GM18499 (cell line): ENCODE measurements at regions not wholly inside any gene's neighbourhood (a gene's known extent, or its start where the extent isn't known, plus 50 kb on each side); places are given as distances from the start of the nearest gene placed in this dataset.
"Not testable (repeated sequence)": the region's sequence is repeated elsewhere in the genome, so short reads cannot be mapped to it uniquely, and the experiment has no call there.

Experiments used
- ATAC-seq: cut with Tn5 transposase; IDR thresholded peaks from one replicate; pipeline ENCODE4 v1.9.1; 2021; ENCODE audit warnings: moderate number of reproducible peaks; ENCODE audit not compliant: insufficient read depth, unreplicated experiment

DNA sequence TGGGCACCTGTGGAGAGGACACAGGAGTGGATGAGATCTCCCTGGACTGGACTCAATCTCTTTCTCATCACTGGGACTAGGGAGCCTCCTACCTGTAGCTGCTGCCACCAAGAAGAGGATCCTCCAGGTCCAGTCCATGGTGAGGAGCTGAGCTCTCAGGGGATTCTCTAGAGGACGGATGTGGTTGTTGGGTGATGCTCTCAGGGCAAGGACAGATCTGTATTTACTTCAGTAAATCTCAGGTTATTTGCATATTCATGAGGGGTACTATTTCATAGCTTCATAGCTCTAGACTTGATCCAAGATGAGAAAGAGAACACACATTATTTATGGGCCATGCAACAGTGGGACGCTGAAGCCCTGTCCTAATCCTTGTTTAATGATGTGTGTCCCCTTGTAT, 159.4 kb downstream of the POTEB start:
- ATAC-seq = peak; percentile 61

DNA sequence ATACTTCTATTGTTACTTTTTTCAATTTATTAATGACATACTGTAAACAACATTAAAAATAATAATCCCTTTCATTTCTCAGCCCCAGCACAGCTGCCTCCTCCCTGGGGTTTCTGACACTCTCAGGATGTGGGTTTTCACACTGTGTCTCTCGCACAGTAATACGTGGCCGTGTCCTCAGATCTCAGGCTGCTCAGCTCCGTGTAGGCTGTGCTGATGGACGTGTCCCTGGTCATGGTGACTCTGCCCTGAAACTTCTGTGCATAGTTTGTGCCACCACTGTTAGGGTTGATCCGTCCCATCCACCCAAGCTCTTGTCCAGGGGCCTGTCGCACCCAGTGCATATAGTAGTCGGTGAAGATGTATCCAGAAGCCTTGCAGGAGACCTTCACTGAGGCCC, 159.9 kb downstream of the POTEB start:
- ATAC-seq = not testable (repeated sequence)

DNA sequence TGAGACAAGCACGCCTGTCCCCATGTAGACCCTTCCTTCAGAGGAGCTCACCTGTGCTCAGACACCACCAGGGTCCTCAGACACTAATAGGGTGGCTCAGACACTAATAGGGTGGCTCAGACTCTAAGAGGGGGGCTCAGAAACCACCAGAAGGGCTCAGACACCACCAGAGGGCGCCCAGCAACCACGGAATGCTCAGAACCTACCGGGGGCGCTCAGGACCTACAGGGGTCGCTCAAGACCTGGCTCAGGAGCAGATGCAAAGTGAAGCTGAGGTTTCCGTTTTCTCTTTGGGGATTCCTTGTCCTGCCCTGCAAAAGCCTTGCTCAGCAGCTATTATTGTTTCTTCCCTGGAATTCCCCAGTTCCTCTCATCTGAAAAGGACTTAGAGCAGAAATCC, 172.1 kb downstream of the POTEB start:
- ATAC-seq = peak; percentile 63

DNA sequence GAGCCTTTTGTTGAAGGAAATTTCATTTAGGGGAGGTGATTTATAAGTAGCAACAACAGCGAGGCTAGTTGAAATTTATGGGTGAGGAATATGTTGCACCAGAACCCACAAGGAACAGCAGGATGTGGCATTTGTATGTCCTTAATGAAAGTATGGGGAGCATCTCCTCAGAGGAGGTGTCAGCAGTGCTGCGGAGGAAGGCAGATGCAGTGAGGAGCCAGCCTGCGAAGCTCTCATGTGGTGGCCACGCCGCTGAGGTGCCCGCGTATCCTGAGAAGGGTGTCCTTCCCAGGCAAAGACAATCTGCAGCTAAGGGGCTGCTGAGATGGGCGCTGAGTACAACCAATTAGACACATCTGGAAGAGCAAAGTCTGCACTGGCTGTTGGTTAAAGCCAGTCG, 178.9 kb downstream of the POTEB start:
- ATAC-seq = not testable (repeated sequence)

DNA sequence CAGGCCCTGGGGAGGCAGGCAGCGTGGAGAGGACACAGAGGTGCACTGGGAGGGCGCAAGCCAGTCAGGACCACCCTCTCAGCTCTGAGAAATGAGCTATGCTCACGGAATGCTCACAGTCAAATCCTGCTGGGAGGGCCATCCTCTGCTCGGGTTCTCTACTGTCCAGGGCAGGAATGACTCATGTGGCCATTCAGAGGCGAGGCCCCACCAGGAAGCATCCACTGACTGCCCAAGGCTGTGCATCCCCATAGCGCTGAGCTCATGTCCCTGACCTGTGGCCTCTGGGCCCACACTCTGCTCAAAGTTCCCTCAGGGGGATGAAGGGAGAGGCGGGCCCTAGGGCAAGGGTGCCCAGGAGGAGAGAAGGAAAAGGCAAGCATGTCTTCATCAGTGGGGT, 182.4 kb downstream of the POTEB start:
- ATAC-seq = not testable (repeated sequence)

DNA sequence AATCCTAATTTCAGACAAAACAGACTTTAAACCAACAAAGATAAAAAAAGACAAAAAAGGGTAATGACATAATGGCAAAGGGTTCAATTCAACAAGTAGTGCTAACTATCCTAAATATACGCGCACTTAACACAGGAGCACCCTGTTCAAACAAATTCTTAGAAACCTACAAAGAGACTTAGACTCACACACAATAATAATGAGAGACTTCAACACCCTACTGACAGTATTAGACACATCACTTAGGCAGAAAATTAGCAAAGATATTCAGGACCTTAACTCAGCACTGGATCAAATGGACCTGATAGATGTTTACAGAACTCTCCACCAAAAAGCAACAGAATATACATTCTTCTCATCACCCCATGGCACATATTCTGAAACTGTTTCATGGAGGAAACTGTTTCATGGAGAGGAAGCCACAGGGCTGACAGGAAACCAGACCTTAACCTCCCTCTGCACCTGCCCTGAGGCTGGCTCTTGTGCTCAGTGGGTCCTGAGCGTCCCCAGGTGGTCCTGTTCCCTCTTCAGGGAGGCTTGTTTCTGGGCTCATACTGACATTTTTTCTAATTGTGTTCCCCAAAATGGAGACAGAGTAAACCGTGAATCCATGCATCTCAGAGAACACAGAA, 184.9 kb downstream of the POTEB start:
- not testable (repeated sequence) for ATAC-seq

DNA sequence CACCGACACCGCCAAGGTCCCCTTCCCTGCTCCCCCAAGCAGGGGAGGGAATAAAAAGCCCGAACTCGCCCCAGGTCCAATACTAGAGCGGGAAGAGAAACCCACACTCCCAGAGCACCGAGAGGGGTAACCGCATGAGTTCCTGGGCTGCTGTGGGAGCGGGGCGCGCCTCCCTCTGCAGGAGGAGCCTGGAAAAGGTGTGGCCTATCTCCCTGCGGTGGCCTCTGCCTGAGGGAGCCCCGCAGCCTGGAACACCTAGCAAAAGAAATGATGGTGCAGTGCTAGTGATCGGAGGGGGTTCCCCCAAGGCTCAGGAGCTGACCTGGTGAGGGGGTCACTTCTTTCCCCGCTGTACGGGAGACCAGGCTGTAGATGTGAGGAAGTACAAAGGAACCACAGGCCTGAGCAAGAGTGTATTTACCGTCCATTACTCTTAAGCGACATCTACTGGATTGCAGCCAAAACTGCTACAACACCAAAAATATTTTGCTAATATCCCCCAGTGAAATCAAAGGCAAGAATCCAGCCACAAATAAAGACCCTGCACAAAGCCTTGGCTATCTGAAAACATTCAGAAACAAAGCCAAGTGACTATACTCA, 216.6 kb upstream of the POTEB3 start:
- ATAC-seq = not testable (repeated sequence)

DNA sequence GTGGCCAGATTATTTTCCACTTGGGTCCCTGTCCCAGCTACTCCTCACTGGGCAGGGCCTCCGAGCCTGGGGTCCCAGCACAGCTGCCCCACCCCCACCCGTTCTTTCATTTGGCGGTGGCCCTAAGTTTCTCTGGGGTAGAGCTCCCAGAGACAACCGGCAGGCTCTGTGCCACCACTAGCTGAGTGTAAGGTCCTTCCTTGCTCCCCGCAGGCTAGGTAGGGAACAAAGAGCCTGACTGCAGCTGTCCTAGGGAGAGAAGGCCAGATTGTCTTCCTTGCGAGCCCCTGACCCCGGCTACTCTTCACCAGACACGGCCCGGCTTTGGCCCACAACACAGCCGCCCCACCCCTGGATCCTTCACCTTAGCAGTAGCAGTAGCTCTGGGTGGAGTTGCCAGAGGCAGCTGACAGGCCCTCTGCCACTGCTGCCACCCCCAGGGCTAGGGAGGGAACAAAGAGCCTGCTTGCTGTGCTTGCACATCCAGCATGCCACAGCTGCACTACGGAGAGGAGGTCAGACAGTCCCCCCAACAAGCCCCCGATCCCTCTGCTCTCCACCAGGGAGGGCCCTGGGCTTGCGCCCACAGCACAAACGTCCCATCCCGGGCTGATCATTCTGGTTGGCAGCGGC, 215.9 kb upstream of the POTEB3 start:
- ATAC-seq = not testable (repeated sequence)

DNA sequence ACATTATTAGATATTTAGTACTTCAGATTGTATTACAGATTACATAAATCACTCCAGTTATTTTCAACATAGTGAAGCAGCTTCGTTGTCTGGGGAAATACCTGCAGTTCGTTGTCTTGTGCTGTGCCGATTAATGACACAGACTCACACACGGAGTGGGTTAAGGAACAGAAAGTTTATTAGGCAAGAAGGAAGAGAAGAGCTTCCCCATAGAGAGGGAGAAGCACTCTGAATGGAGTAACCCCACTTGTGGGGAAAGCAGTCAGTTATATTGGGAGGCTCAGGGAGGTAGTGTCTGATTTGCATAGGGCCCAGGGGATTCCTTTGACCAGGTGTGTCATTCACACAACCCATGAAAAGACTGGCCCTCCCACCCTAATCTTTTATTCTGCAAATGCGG, 213.4 kb upstream of the POTEB3 start:
- not testable (repeated sequence) for ATAC-seq

DNA sequence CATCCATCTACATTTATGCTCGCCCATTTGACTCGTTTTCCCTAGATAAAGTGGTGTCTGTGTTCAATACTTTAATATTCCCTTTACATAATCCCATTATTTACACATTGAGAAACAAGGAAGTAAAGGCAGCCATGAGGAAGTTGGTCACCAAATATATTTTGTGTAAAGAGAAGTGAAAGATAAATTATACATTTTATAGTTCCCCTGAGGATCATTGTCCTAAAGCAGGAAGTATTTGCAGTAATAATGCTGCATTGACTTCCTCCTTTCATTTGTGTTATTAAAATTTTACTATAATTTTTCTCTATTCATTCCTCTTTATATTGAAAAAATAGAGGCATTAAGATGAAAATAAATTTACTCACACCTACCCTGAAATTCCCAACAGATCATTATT, 198.5 kb upstream of the POTEB3 start:
- ATAC-seq = not testable (repeated sequence)

DNA sequence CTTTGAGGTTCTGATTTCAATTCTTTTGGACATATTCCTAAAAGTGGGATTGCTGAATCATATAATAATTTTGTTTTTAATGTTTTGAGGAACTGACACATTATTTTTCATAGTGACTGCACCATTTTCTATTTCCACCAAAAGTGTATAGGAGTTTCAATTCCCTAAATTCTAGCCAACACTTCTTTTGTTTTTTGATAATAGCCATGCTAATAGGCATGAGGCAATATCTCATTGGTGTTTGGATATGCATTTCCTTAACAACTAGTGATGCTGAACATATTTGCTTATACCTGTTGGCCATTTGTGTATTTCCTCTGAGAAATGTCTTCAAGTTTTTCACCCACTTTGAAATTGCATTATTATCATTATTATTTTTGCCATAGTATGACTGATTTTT, 186.4 kb upstream of the POTEB3 start:
- ATAC-seq = peak; percentile 85

DNA sequence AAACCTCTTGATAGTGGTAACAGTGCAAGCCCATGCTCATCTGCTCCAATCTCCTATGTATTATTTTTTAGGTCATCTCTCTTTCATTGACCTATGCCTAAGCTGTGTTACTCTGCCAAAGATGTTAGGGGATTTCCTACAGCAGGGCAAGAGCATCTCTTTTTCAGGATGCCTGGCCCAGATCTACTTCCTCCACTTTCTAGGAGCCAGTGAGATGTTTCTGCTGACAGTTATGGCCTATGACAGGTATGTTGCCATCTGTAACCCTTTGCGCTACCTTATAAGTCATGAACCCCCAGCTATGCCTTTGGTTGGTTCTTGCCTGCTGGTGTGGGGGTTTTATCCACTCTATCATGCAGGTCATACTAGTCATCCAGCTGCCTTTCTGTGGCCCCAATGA, 168.9 kb upstream of the POTEB3 start:
- ATAC-seq = not testable (repeated sequence)

DNA sequence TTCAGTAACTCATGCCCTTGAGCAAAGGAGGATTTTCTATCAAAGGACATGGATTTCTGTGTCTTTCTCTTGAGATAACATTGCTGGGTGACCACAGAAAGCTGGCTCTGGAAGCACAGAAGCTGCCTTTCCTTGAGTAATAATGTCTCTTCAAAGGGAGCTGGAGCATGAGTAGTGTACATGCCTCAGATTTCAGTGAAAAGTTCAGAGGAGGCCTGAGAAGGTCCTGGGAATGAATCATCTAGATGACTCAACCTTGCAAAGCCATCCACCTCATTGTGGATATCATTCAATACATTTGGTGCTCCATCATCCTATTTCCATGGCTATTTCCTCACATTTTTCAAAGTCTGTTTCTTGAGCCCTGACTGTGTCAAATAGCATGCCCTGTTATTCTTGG, 125.1 kb upstream of the POTEB3 start:
- not testable (repeated sequence) for ATAC-seq

DNA sequence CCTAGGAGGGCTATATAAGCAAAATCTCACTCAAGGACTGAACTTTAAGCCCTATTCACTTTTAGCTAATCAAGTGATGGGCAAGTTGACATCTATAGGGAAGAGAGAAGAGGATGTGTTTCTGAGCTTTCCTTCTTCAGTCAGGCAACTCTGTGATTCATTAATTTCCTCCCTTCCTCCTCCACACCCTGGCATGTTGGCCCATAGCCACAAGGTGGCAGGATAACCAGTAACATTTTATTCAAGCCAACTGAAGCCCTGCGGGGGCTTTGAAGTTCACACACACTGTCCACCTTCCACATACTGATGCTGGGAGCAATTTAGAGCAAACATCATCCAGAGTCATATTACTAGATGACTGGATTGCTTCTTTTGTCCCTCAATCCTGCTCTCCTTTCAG, 111.5 kb upstream of the POTEB3 start:
- not testable (repeated sequence) for ATAC-seq

DNA sequence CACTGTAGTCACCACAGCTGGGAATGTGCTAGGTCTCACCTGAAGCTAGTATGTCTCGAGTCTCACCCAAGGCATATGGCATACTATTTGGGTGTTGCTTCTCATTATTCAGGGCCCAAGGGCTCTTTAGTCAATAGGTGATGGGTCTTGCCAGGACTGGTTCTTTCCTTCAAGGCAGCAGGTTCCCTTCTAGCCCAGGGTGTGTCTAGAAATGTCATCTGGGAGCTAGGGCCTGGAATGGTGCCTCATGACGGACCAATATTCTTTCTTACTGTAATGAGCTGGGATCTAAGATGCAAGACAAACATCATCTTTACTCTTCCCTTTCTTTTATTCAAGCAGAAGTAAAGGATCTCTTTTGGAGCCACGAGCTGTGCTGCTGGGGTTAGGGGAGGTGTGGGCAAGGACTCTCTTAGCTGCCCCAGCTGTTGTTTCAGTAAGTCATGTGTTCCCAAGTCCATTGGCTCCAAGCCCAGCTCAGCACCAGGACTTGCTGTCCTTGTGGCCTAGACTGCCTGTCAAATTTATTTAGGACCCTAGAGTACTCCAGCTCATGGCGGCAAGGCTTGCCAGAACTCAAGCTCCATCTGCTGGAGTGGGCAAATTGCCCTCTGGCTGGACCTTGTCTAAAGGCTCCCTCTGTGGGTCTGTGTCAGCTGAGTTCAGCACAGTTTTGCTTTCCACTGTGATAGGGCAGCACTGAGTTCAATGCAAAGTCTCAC, 106.0 kb upstream of the POTEB3 start:
- not testable (repeated sequence) for ATAC-seq

DNA sequence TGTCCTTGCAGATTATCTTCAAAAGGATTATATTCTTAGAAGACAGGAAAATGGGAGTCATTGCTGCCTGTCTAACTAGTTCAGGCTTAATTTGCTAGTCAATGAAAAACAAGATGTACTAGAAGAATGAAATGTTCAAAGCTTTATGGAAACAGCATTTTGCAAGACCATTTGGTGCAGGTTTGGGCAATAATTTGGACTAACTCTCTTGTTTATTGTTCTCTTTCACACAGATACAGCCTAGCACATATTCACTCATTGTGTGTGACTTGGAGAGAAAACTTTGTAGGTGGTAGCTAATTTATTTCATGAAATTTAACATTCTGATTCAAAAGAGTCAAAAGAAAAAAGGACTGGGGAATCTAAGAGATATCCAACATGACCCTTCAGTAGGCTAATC, 92.5 kb upstream of the POTEB3 start:
- ATAC-seq = not testable (repeated sequence)

DNA sequence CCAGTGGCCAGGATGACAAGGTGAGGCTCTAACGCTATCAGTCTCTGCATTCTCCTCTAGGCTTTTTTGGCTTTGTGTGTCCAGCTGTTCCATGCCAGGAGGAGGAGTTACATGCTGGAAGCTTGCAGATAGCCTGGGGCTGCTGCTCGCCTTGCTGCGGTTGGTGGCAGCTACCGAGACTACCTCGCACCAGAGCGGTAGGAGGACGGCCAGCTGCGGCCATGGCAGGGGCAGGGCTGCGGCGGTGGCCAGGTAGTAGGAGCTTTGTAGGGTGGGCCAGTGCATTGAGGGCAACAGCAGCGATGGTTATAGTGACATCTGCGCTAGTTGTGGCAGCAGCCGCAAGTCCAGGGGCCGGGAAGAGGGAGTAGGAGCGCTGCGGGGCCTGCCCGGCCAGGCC, 75.9 kb upstream of the POTEB3 start:
- not testable (repeated sequence) for ATAC-seq

DNA sequence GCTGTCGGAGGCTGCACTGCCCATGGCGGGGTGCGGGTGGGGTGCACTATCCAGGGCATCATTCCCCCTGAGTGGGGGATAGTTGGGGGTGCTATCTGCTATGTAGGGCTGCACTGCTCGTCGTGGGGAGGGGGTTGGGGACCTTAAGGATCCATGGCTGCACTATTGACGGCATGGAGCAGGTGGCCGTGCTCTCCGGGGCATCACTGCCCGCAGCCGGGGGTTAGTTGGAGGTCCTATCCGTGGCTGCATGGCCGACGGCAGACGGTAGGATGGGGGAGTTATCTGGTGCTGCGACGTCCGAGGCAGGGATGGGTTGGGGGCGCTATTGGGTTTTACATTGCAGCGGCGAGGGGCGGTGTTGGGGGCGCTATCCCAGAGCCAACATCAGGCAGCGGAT, 75.0 kb upstream of the POTEB3 start:
- not testable (repeated sequence) for ATAC-seq

DNA sequence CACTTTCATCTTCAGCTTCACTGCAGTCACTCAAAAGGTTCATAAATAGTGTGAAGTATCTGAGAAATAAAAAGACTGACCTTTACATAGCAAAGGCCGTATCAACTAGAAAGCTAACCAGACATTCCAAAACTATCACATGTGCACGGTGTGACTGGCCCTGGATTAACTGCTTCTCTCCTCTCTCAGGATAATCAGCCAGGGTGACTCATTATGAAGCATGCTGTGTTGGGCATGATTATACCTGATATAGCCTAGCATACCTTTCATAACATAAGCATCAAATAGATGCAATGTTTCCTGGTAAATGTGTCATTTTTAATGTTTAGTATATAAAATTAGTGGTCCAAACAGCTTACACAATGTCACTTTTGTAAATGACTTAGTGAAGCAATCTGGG, 62.7 kb upstream of the POTEB3 start:
- ATAC-seq = not testable (repeated sequence)
